ENCODE measurements at regions not wholly inside any gene's neighbourhood (a gene's known extent, or its start where the extent isn't known, plus 50 kb on each side); places are given as distances from the start of the nearest gene placed in this dataset.

GRCh38 chr3:162077108-162077507, 580.5 kb downstream of the OTOL1 start (continued):
- TF ChIP-seq CHD7 (IDR thresholded peaks at IDR 0.05; ENCODE audit: low read depth, low read length) = no peak
- no peak for TF ChIP-seq MTA3 (IDR thresholded peaks at IDR 0.05; ENCODE audit: borderline replicate concordance)
- no peak for TF ChIP-seq KAT8 (IDR thresholded peaks at IDR 0.05; ENCODE audit: low read depth)
- no peak for TF ChIP-seq ATF4 (CRISPR knock-in tag; IDR thresholded peaks at IDR 0.05)
- no peak for TF ChIP-seq ZNF232 (CRISPR knock-in tag; IDR thresholded peaks at IDR 0.05)
- no peak for TF ChIP-seq SUPT5H (IDR thresholded peaks at IDR 0.05)
